Activated T-cell treated with anti-CD3 and anti-CD28 coated beads for 48 hours (primary cell): ENCODE measurements at regions not wholly inside any gene's neighbourhood (a gene's known extent, or its start where the extent isn't known, plus 50 kb on each side); places are given as distances from the start of the nearest gene placed in this dataset.

Experiments
- DNase-seq: peaks from one replicate; pipeline ENCODE4 v3.0.0-alpha.2; 2020; ENCODE audit warnings: low read depth

DNA sequence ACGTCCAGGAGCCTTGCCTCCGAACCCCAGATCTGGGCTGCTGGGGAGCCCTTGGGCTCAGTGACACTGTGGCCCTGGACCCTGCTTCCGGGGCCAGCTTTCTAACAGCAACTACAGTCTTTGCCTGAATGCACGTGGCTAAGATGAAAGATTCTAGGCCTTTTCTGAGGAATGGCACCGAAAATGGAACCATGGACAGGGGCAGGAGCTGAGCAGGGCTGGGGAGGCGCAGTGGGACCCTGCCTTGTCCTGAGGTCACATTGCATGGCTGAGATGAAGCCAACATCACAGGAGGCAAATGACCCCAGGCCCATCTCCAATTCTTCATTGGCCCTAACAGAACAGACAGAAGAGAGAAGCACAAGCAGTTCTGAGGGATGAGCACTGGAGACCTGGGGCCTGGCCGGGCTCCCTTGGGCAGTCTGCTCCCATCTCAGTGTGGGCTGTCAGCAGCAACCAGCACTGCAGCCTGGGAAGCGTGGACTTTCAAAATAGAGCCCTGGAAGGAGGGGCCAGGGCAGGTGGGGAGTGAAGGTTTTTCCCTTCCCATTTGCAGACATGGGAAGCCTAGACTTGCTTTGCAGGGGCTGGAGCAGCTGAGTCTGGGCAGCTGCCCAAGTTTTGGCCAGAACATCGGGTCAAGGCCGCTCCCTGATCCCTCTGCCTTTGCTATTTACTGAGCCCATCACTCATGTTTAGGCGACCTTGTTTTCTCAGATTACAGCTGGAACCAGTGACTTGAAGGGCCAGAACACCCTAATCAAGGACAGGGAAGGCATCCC, 114.4 kb upstream of the TCERG1L start:
- DNase-seq = no peak

DNA sequence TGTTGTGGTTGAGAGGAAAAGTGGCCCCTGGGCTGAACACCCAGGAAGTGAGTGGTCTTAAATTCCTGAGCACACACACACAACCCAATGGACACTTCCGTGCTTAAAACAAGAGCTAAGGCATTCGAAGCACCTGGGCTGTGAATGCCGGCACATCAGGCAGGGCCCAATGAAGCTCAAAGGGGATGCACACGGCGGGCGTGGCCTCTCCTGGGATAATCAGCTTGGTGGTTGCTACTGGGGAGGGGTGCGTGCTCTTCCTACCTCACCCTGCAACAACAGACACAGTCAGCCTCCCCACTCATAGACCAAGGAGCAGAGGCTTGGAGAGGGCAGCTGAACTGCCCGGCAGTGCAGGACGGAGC, 115.0 kb upstream of the TCERG1L start:
- DNase-seq = no peak

DNA sequence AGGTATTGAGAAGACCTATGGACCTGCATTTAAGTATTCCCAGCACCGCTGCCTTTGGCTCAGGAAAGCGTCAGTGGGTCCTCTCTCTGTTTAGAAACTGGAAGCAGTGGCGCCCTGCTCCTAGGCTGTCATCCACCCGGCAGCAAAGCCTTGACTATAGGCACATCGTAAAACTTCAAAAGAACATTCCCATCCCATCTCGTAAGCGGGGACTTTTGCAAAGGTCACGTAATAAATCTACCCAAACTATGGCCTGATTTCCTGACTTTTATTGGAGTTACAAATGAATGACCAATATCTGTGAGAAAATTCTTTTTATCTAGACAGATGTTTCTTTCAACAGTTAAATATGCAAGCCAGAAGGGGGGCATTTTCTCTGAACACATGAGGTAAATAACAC, 115.8 kb upstream of the TCERG1L start:
- DNase-seq = no peak

DNA sequence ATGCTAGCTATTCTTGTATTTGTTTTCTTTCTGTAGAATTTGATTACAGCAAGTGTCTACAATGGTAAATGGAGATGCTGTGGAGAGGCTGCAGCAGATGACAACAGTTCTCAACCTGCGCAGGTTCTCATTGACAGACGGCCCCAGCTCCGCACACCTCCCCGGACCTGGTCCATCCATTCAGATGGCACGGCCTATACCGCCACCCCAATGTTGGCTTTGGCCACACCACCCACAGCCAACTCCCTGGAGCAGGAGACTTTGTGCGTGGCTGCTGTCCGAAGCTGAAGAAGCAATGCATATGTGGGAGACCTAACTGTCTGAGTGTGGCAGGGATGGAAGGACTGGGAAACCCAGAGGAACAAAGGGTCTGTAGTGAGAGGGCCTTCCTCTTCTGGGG, 116.4 kb upstream of the TCERG1L start:
- DNase-seq = no peak

DNA sequence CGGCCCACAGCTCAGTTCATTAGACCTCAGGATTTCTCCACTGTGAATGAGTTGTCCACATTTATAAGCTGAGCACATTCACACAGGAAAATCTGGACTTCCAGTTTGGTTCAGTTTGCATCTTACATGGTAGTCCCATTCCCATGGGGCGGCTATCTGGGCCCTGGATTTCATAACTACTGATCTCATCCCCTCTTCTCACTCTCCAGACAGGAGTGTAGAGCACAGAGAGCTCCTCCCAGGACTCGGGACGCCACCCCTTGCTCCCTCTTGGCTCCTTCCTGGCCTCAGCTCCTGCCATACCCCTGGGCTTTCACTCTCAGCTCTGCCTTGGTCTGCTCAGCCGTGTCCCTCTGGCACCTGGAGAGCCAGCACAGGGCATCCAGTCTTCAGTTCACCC, 117.6 kb upstream of the TCERG1L start:
- no peak for DNase-seq

DNA sequence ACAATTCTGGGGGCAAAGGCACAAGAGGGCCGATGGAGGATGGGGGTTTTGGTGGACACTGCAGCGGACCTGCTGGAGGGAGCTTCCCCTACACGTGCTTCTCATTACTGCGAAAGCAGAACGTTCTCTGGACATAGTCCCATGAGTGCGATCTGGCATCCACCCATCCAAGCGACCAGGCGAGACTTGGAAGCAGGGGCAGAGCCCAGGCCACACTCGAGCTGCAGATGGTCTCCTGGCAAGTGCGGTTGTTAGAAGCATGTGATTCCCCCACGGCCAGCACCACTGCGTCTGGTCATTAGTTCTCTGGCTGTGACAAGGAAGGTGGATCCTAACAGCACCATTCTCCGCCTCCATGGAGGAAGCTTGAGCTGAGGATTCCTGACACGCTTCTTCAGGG, 118.4 kb upstream of the TCERG1L start:
- no peak for DNase-seq

DNA sequence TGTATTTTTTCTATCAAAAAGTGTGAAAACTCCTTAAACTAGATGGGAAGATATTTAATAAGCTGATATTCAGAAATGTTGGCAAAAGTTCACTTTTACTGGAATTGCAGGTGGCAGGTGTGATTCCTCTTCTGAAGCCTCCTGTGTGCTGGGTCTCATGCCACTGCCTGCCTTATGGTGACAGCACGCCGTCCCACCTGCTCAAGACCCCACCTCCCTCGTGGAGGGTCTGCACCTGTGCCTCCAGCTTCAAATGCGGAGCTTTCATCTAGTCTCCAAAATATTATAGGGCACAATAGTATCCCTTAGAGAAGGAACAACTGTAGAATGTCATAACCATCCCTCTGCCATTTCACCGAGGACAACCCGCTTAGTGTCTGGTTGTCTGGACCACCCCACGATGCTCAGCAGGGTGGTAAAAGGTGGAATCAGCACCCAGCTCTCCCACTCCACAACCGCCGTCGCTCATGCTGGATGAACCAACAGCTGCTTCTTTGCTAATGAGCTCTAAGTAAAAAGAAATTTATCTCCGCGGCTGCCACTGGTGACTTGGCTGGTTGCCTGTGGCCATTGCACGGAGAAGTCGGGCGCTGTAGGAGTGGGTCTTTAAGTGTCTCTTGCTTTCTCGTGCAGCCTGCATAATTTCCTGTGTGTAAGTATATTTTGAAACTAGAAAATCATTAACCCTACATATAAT, 119.3 kb upstream of the TCERG1L start:
- no peak for DNase-seq

DNA sequence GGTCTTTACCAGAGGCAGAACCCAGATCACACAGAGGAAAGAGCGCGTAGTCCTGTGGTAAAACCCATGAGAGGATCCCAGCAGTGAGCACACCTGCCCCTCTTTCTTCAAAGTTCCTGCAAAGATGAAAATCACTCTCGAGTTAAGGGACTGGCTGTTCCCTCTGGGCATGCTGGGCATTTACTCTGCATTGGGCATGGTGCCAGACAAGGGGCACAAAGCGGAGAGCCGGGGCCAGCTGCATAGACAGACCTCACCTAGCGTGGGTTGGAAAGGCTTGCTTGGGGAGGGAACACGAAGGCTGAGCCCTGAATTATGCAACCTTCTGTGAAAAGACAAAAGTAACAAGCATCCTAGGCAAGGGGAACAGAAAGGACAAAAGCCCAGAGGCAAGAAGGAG, 120.0 kb upstream of the TCERG1L start:
- DNase-seq = no peak

DNA sequence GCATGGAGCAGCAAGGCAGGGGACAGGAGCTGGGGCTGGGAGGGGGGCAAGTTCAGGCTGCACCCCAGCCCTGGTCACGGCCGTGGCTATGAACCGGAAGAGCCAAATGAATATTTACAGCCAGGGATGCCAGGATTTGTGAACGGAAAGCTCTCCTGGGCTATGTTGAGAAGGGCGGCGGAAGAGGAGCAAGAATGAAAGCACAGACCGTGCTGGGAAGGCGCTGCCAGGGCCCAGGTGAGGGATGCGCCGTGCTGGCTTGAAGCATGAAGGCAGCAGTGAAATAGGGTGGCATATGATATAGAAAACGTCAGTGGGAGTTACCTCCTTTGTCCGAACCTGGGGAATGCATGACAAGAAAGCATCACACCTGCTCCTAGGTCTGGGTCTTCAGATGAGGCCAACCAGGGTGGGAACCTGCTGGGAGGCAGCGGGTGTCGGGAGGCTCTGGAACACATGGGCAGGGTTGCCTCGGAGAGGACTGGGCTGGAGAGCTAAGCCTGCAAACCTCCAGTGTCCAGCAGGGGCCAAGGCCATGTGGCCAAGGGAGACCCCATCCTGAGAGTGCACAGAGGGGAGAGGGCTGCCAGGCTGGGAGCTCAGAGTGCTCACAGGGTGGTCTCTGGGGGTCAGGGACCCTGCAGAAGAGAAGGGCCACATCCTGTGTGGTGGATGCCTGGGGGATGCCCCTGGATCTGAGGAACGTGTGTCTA, 120.6 kb upstream of the TCERG1L start:
- DNase-seq = no peak

DNA sequence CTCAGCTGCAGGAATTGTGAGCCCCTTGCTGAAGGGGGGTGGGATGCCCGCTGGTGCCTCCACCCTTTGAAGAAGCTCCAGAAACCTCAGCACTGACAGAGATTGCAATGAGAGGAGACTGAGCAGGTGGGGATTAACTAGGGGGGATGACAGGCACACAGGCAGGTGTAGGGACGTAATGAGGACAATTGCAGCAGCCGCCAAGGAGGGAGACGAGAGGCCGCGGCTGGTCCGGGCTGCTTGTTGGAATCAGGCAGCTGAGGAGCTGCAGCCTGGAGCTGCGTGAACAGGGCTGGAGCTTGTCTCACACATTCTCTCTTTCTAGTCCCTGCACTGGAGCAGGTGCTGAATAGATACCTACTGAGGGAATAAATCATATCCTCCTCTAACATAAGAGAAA, 122.0 kb upstream of the TCERG1L start:
- no peak for DNase-seq

DNA sequence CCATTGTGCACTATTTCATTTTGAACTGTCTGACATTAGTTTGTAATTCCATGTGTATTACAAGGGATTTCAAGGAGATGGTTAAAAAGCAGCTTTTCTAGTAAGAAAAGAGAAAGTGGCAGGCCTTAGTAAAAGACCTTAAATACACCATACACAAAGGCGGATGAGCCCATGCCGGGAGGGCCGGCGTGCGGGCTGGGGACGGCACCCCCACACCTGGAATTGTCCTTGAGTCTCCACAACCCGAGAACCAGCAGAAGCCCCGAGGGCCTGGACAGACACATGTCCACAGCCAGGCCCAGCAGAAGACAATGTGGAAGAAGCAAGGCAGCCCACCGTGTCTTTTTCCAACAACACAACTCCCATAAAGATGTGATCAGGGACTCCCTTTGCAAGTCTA, 123.7 kb upstream of the TCERG1L start:
- DNase-seq = no peak

DNA sequence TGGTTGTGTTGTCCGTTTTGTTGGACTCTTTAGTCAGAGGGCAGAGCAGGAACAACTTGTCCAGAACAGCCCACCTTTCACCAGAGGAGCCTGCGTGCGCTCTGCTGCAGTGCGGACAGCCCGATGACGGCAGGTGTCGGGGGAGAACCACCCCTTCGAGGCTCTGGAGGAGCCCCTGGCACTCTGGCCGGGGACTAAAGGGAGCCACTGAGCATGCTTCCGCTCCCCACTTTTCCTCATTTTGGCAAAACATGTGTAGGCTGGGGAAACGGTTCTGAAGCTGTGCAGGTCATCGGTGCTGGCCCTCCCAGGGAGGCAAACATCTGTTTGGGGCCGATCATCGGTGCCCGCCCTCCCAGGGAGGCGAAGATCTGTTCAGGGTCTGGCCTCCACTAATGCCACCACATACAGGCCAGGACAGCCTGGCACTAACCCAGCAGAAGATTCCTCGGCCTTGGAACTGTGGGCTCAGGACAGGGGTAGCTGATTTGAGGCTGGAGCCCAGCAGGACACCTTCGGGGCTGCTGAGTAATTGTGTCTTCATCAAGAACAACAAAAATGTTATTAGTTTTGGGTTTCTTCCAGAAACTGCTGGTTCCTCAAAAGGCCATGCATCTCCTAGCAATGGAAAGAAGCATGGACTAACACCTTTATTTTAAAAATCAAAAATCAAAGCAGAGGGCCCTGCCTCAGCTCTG, 124.4 kb upstream of the TCERG1L start:
- DNase-seq = no peak

DNA sequence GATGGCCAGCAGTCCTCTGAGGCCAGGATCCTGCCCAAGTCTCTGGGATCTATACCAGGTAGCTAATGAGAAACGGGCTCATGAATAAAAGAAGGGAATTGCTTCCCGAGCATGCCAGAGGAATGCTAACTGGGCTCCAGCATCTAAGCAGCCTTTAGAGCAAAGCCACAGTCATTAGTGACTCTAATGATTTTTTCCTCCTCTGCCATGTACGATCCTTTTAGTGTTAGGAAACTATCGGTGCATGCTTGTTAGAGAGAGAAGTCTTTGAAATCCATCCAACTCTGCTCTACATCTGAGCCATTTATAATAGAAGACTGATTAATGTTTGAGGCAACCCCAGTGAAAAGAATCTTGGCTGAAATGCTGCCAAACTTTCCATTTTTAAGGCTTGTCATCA, 124.9 kb upstream of the TCERG1L start:
- no peak for DNase-seq

DNA sequence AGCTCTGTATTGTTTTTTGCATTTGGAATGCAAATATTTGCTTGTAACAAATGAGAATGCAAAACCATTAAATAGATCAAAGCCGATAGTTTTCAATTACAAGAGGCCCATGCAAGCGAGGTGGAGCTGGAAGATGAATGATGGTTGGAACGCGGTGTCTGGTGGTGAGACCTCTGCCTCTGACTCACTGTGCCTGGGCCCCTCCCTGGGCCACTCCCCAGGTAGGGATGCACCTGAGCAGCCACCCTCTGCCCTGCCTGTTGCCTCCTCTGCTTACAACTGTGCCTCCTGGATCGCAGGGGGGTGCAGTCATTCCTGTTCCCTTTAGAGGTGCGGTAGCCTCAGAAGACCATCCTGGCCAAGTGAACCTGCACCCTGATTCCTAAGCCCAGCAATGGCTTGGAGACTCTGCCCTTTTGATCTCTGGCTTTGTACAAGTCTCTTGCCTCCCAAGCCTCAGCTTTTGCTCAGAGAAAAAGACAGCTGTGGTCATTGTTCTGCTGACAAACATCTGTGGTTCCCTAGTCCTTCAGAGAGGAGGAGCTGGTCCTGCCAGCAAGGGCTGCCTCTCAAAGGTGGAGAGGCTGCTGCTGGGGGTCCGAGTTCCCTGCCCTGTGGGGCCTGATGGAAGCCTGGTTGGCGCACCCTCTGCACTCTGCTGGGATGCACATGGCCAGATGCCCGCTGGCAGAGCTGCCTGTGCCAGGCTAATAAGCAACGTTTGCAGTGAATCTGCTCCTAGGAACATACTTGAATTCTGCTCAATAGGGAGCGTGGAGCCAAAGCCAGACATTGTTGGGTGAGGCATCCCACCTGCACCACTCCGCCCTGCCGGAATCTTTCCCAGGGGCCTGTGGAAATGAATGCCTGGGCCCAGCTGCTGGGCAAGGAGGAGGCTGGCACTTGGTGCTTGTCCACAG, 126.3 kb upstream of the TCERG1L start:
- DNase-seq = no peak

DNA sequence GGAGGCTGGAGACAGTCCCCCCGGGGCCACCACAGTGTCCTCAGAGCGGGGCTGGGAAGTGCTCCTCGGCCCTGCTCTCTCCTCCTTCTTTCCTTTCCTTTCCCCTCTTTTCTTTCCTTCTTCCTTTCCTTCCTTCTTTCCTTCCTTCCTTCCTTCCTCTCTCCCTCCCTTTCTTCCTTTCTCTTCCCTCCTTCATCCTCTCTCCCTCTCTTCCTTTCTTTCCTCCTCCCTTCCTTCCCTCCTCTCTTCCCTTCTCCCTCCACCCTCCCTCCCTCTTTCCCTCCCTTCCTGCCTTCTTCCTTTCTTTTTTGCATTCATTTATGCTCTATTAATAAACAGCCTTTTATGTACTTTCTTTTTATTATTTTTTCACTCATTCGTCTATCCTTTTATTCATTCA, 127.1 kb upstream of the TCERG1L start:
- DNase-seq = no peak

DNA sequence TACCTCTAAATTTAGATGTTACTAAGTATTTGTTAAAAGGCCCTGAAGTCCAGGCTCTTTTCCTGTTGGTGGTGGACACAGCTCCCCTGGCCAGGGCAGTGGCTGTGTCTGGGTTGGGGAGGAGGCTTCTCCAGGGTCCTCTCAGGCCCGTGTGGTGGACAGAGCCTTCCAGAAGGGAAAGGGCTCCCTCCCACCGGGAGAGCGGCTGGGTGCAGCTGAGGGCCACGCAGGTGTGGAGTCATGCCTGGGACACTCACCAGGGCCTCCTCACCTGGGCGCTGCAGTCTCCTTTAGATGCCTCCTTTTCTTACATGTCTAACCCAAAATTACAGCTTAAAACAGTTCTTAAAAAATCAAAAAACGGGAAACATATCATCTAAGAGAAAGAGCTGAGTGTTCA, 128.2 kb upstream of the TCERG1L start:
- DNase-seq = no peak

DNA sequence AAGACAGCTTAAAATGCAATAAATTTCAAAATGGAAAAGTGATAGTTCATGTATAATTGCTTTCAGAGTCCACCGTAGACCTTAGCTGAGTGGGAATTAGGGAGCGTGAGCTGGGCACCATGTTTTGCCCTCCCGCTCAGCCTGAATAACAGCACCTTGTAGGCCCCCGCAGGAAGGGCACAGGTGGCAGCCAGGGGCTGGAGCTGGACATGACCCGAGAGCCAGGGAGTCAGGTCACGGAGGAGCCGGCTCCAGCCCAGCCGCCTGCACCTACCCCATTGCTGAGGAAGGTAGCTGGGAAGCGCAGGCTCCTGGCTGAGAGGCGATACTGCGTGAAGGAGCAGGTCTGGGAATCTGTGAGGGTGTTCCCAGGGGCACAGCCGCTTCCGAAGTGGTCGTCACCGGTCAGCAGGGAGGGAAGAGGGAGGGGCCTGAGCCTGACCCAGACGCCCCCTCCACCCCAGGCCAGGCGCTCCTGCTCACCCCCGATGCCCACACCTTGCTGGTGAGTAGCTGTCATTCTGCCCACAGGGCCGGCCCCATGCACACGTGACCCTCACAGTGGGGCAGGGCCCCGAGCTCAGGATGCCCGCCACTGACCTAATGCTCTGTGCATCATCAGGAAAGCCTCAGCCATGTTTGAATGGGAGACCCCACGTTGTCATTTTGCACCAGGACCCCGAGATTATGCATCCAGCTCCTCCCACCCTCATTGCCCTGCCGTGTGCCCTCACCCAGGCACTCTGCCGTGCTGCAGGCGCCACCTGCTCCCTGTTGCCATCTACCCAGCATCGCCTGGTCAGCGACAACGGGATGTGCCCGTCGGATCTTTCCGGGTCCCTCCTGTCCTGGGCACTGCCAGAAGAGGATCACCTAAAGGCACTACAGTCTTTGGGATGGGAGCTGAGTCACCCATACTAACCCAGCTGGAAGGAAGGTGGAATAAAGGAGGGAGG, 129.2 kb upstream of the TCERG1L start:
- no peak for DNase-seq

DNA sequence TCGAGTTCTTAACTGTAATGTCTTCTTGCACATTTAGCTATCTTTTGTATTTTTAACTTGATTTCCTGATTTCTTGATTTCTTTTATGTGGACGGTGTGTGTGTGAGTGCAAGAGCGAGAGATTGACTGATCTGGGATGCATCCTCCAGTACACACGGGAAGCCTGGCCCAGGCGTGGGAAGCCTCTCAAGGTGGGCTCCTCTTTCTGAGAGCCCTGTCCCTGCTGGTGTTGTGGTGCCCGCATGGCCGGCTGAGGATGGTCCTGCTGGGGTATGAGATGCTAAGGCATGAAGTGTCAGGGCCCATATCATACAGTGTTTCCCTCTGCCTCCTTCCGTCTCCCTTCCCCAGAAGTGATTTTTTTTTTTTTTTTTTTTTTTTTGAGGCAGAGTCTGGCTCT, 130.8 kb upstream of the TCERG1L start:
- no peak for DNase-seq

DNA sequence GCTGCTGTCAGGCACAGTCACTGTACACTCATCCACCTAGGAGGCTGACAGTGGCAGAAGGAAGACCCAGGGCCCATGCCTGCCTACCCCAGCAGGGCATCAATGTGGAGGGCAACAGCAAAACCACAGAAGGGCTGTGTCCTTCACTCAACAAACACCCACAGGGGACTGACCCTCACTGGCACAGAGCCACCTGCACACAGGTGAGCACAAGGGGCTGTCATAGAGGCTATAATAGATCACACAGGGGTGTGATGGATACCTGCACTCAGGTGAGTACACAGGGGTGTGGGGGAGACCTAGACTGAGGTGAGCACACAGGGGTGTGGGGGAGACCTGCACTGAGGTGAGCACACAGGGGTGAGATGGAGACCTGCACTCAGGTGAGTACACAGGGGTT, 132.8 kb upstream of the TCERG1L start:
- DNase-seq = no peak

DNA sequence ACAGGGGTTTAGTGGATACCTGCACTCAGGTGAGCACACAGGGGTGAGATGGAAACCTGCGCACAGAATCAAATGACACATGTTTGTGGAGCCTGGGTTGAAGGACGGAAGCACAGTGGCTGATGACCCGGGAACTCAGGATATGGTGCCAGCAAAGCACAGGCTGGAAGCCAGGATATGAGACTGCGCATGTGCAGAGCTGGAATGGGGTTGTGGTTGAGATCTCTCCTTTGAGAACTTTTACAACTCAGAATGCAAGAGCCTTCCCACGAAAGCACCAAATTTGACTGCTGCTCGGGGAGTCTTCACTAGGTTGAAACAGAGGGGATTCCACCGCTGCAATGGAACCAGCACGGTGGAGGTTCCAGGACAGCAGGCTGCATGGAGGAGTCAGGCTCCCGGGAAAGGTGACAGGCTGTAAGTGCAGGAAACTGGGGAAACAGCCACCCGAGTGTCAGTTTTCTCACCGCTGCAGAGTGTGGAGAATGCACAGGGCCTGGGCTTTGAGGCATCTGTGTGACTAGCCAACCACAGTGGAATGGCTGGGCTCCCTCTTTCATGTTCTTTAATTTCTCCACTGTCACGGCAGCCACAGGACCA, 133.4 kb upstream of the TCERG1L start:
- DNase-seq = no peak
